ENCODE measurements at regions not wholly inside any gene's neighbourhood (a gene's known extent, or its start where the extent isn't known, plus 50 kb on each side); places are given as distances from the start of the nearest gene placed in this dataset.

DNA sequence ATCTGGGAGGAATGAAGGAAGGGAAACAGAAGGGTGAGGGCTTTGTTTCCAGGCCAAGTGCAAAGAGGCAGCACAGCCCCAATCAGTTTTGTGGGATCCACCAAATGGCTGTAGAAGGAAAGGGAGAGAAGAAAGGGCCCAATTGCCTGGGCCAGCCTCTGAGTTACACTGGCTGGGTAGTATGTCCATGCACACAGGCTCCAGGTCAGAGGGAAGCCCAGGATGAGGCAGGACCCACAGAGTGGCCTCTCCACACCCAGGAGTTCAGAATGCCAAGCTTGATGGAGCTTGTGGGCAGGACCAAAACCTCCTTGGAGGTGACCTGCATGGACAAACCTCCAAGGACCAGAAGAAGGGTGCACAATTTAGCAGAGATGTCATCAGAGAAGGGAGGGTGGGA is 178.2 kb upstream of the TSHZ3 start:
- TF ChIP-seq, protein P1, sequence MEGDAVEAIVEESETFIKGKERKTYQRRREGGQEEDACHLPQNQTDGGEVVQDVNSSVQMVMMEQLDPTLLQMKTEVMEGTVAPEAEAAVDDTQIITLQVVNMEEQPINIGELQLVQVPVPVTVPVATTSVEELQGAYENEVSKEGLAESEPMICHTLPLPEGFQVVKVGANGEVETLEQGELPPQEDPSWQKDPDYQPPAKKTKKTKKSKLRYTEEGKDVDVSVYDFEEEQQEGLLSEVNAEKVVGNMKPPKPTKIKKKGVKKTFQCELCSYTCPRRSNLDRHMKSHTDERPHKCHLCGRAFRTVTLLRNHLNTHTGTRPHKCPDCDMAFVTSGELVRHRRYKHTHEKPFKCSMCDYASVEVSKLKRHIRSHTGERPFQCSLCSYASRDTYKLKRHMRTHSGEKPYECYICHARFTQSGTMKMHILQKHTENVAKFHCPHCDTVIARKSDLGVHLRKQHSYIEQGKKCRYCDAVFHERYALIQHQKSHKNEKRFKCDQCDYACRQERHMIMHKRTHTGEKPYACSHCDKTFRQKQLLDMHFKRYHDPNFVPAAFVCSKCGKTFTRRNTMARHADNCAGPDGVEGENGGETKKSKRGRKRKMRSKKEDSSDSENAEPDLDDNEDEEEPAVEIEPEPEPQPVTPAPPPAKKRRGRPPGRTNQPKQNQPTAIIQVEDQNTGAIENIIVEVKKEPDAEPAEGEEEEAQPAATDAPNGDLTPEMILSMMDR (IDR thresholded peaks at IDR 0.05) = no peak
- no peak for TF ChIP-seq ZFX (IDR thresholded peaks at IDR 0.05; ENCODE audit: borderline replicate concordance)
